ENCODE measurements at regions not wholly inside any gene's neighbourhood (a gene's known extent, or its start where the extent isn't known, plus 50 kb on each side); places are given as distances from the start of the nearest gene placed in this dataset.
"Not testable (repeated sequence)": the region's sequence is repeated elsewhere in the genome, so short reads cannot be mapped to it uniquely, and the experiment has no call there.

DNA sequence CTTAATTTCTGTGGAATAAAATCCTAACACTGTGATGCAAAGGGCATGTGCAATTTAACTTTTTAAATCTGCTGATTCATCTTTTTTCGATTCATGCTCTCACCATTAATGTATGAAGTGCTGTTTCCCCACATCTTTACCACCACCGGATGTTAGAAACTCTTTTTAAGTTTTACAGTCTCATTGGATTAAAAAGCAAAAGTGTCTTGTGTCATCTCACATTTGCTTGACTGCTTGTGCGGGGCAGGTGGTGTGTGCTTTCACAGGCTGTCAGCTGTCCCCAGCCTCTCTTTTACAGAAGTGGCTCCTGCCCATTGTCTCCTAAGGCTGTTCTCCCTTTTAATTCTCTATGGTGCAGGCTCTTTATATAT is 71.4 kb downstream of the ARHGAP11B start:
- TF ChIP-seq ZNF274 (IDR thresholded peaks at IDR 0.05; ENCODE audit: low read depth, low read length); SUZ12 (IDR thresholded peaks at IDR 0.05; ENCODE audit: extremely low read depth, insufficient read depth, insufficient read length): not testable (repeated sequence)
